OCI-LY1 (cell line): ENCODE measurements at regions not wholly inside any gene's neighbourhood (a gene's known extent, or its start where the extent isn't known, plus 50 kb on each side); places are given as distances from the start of the nearest gene placed in this dataset.

Experiments used
- H2AFZ ChIP-seq: fragments of 200-600 bp; sonication (generic), shearing (Covaris generic); 2 replicates; pipeline ENCODE4 v1.6.0; 2014; ENCODE audit warnings: antibody characterized with exemption, mild to moderate bottlenecking, low read length
- H3F3A ChIP-seq: fragments of 200-600 bp; sonication (generic), shearing (Covaris generic); 2 replicates; pipeline ENCODE4 v1.6.0; 2014; ENCODE audit warnings: mild to moderate bottlenecking, antibody characterized with exemption, low read length, moderate library complexity; ENCODE audit not compliant: insufficient read depth
- H3K27ac ChIP-seq: fragments of 200-600 bp; sonication (generic); 2 replicates; pipeline ENCODE4 v1.5.1; 2014; ENCODE audit warnings: low read length, mixed run types, mild to moderate bottlenecking, low read depth; ENCODE audit not compliant: poor library complexity, severe bottlenecking
- H3K27me3 ChIP-seq: fragments of 200-600 bp; sonication (generic); 2 replicates; pipeline ENCODE4 v1.6.0; 2014; ENCODE audit warnings: antibody characterized with exemption, mild to moderate bottlenecking, low read length, moderate library complexity; ENCODE audit not compliant: insufficient read depth
- H3K36me3 ChIP-seq: fragments of 200-600 bp; sonication (generic); 2 replicates; pipeline ENCODE4 v1.6.1; 2014; ENCODE audit warnings: mild to moderate bottlenecking, antibody characterized with exemption, low read length, moderate library complexity, mixed read lengths; ENCODE audit not compliant: insufficient read depth
- H3K4me1 ChIP-seq: fragments of 200-600 bp; sonication (generic); 2 replicates; pipeline ENCODE4 v1.5.1; 2014; ENCODE audit warnings: mild to moderate bottlenecking, low read length, moderate library complexity; ENCODE audit not compliant: insufficient read depth, severe bottlenecking
- H3K4me2 ChIP-seq: fragments of 200-600 bp; sonication (generic), shearing (Covaris generic); 2 replicates; pipeline ENCODE4 v1.6.1; 2014; ENCODE audit warnings: low read length
- H3K4me3 ChIP-seq: fragments of 200-600 bp; sonication (generic); 2 replicates; pipeline ENCODE4 v1.5.1; 2014; ENCODE audit warnings: low read length, low read depth, mild to moderate bottlenecking, mixed read lengths; ENCODE audit not compliant: poor library complexity, severe bottlenecking
- H3K79me2 ChIP-seq: fragments of 200-600 bp; shearing (Covaris generic); 2 replicates; pipeline ENCODE4 v1.6.1; 2016; ENCODE audit warnings: mixed run types, low read length, mixed read lengths; ENCODE audit not compliant: insufficient read depth
- H3K9ac ChIP-seq: fragments of 200-600 bp; sonication (generic), shearing (Covaris generic); 2 replicates; pipeline ENCODE4 v1.6.1; 2014; ENCODE audit warnings: mild to moderate bottlenecking, low read length, mixed read lengths
- H3K9me2 ChIP-seq: fragments of 200-600 bp; sonication (generic), shearing (Covaris generic); 2 replicates; pipeline ENCODE4 v1.6.1; 2014; ENCODE audit warnings: low read depth, mild to moderate bottlenecking, low read length, mixed read lengths
- H3K9me3 ChIP-seq: fragments of 200-600 bp; shearing (Covaris generic); 2 replicates; pipeline ENCODE4 v1.6.1; 2014; ENCODE audit warnings: low read length, mixed read lengths
- H4K20me1 ChIP-seq: fragments of 200-600 bp; sonication (generic), shearing (Covaris generic); 2 replicates; pipeline ENCODE4 v1.6.0; 2016; ENCODE audit warnings: mild to moderate bottlenecking, low read length; ENCODE audit not compliant: insufficient read depth
- EZH2 ChIP-seq: fragments of 200-600 bp; sonication (generic), shearing (Covaris generic); IDR thresholded peaks from 2 replicates; pipeline ENCODE4 v1.8.0; 2017; ENCODE audit warnings: borderline replicate concordance, mixed run types, mild to moderate bottlenecking, antibody characterized with exemption, low read length, moderate library complexity, mixed read lengths
- TF ChIP-seq, protein P1 (sequence below): fragments of 200-600 bp; sonication (generic), shearing (Covaris generic); IDR thresholded peaks from 2 replicates; pipeline ENCODE4 v1.5.1; 2017; ENCODE audit warnings: mild to moderate bottlenecking, antibody characterized with exemption, low read length, moderate library complexity, mixed read lengths

DNA sequence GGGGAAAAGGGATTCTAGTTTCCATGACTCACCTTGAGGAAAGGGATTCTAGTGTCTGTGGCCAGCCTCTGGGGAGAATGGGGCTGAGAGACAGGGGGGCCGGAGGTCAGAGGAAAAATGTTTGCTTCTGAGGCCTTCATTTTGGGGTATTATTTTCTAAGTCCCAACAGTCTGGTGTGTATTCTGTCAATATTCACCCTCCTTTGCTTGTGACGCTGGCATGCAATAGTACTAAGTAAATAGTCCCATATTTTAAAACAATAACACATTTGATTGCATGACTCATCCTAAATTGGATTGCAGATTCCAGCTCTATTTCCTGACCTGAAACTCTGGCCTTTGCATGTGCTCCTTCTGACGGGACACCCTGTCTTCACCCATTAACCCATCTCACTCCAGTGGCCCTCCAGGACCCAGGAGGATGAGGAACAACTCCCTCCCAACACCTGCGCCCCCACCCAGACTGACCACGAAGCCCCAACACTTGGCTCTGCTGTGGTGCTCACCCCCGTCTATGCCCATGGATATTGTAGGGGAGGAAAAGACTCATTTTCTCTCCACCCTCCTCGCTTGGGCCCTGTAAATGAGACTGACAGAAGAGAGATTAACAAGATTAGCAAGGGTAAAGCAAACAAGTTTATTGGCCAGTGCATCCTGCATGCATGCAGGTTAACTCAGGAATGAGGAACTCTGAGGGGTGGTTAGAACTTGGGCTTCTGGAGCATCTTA lies 495.6 kb upstream of the KLF6 start:
- Histone ChIP-seq H3K4me1 (no peaks in the 10 kb centered on the region), H3K36me3 (no peaks in the 10 kb centered on the region), H3F3A (no peaks in the 10 kb centered on the region), H3K79me2 (no peaks in the 10 kb centered on the region), H3K27me3 (no peaks in the 10 kb centered on the region), H3K9me3 (no peaks in the 10 kb centered on the region), H3K4me3 (no peak overlapping the region), H4K20me1 (no peaks in the 10 kb centered on the region), H3K4me2 (no peak overlapping the region), H3K9me2 (no peaks in the 10 kb centered on the region), H2AFZ (no peak overlapping the region), H3K27ac (no peak overlapping the region), H3K9ac (no peak overlapping the region)
- no peak for TF ChIP-seq EZH2
- TF ChIP-seq, protein P1, sequence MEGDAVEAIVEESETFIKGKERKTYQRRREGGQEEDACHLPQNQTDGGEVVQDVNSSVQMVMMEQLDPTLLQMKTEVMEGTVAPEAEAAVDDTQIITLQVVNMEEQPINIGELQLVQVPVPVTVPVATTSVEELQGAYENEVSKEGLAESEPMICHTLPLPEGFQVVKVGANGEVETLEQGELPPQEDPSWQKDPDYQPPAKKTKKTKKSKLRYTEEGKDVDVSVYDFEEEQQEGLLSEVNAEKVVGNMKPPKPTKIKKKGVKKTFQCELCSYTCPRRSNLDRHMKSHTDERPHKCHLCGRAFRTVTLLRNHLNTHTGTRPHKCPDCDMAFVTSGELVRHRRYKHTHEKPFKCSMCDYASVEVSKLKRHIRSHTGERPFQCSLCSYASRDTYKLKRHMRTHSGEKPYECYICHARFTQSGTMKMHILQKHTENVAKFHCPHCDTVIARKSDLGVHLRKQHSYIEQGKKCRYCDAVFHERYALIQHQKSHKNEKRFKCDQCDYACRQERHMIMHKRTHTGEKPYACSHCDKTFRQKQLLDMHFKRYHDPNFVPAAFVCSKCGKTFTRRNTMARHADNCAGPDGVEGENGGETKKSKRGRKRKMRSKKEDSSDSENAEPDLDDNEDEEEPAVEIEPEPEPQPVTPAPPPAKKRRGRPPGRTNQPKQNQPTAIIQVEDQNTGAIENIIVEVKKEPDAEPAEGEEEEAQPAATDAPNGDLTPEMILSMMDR = no peak

DNA sequence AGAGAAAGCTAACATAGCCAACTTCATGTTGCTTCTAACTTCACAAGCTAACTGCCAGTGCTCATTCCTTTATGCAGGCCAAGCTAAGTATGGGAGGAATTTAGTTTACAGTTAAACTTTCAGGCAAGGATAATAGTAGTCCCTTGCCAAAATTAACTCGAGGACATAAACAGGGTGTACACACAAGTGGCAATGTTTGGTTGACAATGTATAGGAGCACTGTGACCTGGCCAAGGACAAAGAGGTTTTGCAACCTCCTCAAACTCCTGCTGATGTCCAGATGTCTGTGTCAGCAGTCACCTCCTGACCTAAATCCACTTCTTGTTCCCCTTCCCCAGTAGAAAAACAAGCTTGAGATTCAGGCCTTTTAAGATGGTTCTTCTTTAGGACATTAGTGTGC lies 494.6 kb upstream of the KLF6 start:
- Histone ChIP-seq H3K36me3 (no peaks in the 10 kb centered on the region), H2AFZ (no peak overlapping the region)

DNA sequence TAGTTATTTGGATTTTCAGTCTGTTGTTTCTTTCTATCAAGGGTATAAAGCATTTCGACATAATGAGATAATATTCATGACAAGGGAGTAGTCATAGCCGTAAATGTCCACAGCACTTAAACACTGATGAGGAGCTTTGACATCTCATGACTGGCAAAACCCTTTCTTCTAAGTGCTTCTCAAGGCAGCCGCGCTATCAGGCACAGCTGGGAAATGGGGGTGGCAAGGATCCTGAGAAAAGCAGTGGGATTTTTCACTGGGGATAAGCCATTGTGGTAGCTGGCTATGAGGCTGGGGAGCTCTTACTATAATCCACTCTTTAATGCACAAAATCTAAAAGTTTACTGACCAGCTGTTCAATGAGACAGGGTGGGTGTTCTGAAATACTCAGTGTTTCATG lies 493.2 kb upstream of the KLF6 start:
- Histone ChIP-seq H3K4me2 (no peak overlapping the region), H2AFZ (no peak overlapping the region), H3K4me1 (no peaks in the 10 kb centered on the region), H3K27me3 (no peaks in the 10 kb centered on the region), H3K9me3 (no peaks in the 10 kb centered on the region), H3K79me2 (no peaks in the 10 kb centered on the region), H4K20me1 (no peaks in the 10 kb centered on the region), H3F3A (no peaks in the 10 kb centered on the region), H3K36me3 (no peaks in the 10 kb centered on the region), H3K27ac (no peak overlapping the region), H3K9me2 (no peaks in the 10 kb centered on the region), H3K9ac (no peak overlapping the region), H3K4me3 (no peak overlapping the region)
- TF ChIP-seq EZH2 = no peak
- TF ChIP-seq, protein P1 = no peak

More for the DNA sequence above, 494.6 kb upstream of the KLF6 start:
- no peaks in the 10 kb centered on the region for H4K20me1 ChIP-seq
- H3K27me3 ChIP-seq = no peaks in the 10 kb centered on the region
- H3K9ac ChIP-seq = no peak overlapping the region
- no peak overlapping the region for H3K4me2 ChIP-seq
- no peaks in the 10 kb centered on the region for H3K9me3 ChIP-seq
- H3K27ac ChIP-seq = no peak overlapping the region
- no peaks in the 10 kb centered on the region for H3K79me2 ChIP-seq
- no peak for TF ChIP-seq EZH2
- TF ChIP-seq, protein P1 = no peak
- no peaks in the 10 kb centered on the region for H3K4me1 ChIP-seq
- no peaks in the 10 kb centered on the region for H3K9me2 ChIP-seq
- H3K4me3 ChIP-seq = no peak overlapping the region
- no peaks in the 10 kb centered on the region for H3F3A ChIP-seq
